SK-N-MC (cell line): ENCODE measurements at regions not wholly inside any gene's neighbourhood (a gene's known extent, or its start where the extent isn't known, plus 50 kb on each side); places are given as distances from the start of the nearest gene placed in this dataset.

Experiments used
- EZH2 ChIP-seq: fragments of 200-600 bp; sonication (generic); IDR thresholded peaks from one replicate; pipeline ENCODE4 v1.6.1; 2017; ENCODE audit warnings: antibody characterized with exemption
- FOXP2 ChIP-seq: optimal IDR thresholded peaks from 2 replicates; pipeline ENCODE3; 2011; ENCODE audit warnings: mild to moderate bottlenecking, moderate library complexity; ENCODE audit not compliant: insufficient read depth; ENCODE audit errors: extremely low read length, control extremely low read depth
- POLR2AphosphoS5 ChIP-seq: IDR thresholded peaks from 2 replicates; pipeline ENCODE4 v1.6.1; 2012; ENCODE audit warnings: mild to moderate bottlenecking, low read depth, low read length, borderline replicate concordance

DNA sequence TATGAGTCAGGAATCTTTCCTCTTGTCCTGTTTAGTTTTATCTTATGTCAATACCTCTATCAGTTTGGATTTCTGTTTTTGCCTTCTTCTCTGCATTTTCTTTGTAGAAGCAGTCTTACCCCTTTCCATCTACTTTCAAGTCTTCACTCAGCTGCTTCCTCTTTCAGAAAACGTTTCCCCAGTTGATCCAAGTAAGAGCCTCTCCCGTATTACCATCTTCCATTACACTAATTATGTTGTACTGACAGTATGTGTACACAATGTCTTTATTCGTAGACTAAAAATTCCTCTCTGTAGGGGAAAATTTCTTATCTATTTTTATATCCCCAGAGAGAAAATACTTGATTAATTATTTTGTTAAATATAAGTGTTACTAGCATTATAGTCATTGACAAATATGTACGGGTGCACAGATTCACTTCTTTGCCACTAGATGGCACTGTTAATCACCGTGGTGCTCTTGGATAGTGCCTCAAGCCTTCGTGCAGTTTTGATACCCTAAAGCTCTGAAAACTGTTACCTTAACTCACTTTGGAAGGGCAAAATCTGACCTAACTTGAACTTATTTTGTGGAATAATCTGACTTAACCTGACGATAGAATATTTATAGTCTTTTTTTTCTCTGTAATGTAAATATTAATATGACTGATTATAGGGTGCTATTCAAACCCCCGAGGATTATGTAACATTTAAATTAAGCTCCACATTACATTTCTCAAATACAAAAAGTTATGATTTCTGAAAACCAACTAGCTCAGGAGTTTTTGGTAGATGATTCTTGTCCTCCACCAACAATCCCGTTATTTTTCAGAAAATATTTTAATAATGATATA is 74.2 kb upstream of the POU1F1 start:
- TF ChIP-seq EZH2 (no peak), POLR2AphosphoS5 (no peak), FOXP2 (no peak)
